Stimulated activated CD4-positive, alpha-beta T cell treated with anti-CD3 and anti-CD28 coated beads, Interleukin-2, amount 100 ng/mL, for 48 hours (primary cell): ENCODE measurements at regions not wholly inside any gene's neighbourhood (a gene's known extent, or its start where the extent isn't known, plus 50 kb on each side); places are given as distances from the start of the nearest gene placed in this dataset.

Source experiments
- DNase-seq, 2 donors: peaks; one replicate each; pipeline ENCODE4 v3.0.0-alpha.2; 2020

DNA sequence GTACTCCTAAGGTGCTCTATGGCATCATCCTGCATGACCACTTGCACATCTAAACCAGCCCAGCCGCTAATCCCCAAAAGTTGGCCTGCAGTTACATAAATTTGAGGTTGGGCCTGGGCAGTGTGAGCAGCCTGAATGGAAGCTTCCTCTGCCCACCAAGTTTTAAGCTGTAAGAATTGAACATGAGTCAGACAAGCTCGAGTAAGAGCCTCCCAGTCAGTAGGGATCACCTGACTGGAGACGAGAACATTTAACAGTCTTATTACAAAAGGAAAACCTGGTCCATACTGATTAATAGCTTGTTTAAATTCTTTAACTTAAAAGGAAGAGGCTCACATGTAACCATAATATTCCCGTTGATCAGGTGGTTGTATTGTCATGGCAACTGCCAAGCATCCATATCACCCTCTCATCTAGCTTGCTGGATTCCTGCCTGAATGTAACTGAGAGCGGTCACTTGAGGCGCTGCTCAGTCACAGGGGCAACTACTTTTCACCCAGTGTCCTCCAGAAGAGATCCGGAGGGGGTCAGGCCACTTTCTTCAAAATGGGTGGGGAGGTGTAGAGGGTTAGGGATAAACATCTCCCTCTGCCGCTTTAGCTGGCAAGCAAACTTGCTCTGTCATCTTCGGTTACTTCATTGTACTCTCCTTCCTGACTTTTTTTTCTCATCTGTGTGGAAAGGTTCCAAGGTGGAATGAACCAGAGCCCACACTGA, 56.6 kb upstream of the WDR1 start:
- DNase-seq = no peak

DNA sequence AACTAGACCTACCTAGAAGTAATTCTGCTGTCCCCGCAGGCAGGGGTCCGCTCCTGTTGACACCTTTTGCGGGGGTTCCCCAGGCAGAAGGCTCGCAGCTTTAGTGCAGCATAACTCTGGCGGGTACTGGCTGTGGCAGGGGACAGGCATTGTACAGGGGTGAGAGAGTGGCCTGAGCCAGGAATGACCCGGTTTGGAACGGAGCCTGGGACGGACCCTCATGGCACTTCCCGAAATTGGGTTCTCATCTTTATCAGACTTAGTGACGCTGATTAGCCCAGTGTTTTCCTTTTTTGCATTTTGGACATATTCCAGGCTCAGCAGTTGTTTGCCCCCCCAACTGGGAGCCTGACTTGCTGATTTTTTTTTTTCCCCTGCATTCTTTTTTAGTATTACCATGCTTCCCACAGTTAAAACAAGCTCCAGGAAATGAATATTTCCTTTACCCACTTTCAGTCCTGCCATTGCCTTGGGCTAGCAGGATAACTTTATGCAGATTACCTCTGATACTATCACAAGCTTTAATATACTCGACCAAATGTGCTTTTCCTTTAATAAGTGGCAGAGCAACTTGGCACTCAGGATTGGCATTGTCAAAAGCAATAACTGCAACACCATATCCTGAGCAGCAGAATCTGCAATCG, 55.8 kb upstream of the WDR1 start:
- DNase-seq = no peak

DNA sequence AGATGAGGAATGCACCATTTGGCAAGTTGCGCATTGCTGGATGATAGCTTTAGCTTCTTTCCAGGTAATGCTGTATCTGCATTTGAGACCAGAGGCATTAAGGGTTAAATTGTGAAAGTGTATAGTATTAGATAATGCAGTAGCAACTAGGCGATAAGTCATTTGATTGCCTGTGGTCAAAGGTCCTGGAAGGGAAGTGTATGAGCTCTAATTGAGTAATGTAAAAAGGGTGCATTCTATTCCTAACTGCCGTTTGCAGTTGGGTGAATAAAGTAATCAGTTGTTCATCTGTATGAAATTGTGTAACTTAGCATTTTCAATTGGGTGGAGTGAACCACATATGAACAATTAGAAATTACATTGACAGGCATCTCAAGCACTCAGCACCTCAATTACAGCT, 54.5 kb upstream of the WDR1 start:
- no peak for DNase-seq

DNA sequence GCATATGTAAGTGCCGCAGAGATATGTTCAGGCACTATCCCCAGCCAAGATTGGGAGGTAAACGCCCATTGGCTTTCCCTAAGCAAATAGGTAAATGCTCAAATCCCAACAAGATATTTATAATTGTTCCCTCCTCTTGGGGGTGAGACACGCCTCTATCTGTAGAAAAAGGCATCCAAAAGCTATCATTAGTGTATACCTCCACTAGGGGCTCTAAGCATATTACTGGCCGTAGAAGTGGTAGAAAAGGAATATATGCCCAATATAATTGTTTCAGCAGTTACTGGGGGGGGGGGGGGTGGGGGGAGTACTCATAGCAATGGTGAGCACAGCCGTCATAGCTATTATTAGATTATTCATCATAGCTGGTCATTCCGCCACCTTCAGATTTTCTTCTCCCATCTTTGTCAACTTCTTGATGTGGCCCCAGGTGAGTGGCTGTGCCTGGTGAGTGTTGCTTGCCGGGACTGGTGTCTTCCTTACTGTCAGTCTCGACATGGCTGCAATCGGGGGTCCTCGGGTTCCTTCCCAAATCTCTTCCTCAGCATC, 53.3 kb upstream of the WDR1 start:
- DNase-seq = no peak

DNA sequence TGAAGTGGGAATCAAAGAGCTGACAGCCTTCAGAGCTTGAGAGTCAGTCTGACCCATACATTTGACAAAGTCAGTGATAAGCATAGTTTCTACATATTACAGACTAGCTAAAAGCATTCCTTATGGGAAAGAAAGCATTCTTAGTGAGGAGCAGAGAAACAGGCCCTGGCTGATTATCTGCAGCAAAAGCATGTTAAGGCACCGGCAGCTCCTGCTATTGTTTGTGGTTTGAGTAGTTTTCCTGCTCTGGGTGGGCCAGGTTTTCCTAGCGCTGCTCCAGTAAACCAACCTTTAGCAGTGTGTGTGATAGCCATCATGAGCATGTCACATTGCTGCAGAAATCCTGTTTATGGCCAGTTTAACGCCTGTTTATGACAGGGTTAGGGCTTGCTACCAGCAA, 51.6 kb upstream of the WDR1 start:
- DNase-seq = no peak

DNA sequence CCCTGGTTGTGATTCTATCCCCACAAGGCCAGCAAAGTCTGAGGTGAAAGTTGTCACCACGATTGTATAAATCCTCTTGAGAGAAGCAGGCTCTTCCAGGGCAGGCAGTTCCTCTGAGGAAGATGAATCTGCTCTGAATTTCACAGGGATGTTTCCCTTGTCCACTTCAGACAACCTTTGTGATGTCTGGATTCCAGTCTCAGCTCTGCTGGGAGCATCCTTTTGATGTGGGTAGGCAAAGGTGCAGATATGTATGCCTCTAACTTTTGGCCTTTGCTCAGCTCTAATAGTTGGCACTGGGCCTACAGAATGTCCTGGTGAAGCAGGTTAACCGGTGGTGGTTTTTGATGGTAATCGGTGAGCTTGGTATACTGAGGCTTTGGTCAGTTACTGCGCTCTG, 50.6 kb upstream of the WDR1 start:
- no peak for DNase-seq
